Inflammatory macrophage (primary cell): ENCODE measurements at regions not wholly inside any gene's neighbourhood (a gene's known extent, or its start where the extent isn't known, plus 50 kb on each side); places are given as distances from the start of the nearest gene placed in this dataset.
"Not testable (repeated sequence)": the region's sequence is repeated elsewhere in the genome, so short reads cannot be mapped to it uniquely, and the experiment has no call there.

Source experiments
- DNase-seq, 2 donors: peaks; one replicate each; pipeline ENCODE4 v3.0.0-alpha.2; 2020 to 2022

DNA sequence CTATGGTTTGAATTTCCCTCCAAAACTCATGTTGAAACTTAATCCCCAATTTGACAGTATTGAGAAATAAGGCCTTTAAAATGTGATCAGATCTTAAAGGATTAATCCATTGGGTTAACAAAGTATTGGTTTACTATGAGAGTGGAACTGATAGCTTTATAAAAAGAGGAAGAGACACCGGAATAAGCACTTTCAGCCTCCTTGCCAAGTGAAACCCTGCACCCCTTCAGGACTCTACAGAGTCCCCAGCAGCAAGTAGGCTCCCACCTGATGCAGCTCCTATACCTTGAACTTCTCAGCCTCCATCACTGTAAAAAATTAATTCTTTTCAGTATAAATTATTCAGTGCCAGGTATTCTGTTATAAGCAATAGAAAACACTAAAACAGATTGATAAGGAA is 348.3 kb downstream of the CGGBP1 start:
- DNase-seq, result no peak

DNA sequence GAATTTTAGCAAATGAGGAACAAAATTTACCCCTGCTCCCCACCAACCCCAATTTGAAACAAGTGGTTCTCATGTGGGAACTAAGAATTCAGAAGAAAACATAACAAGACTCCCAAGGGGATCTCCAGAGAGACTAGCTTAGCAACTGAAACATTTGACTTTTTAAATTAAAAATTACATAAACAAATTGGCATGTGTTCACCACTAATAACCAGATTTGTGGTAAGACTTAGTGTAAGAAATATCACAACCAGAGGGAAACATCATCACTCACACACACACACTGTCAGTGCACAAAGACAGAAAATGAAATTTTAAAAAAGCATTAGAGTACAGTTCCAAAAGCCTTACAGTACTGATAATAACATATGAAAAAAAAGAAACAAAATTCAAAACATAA is 348.8 kb downstream of the CGGBP1 start:
- no peak for DNase-seq

GRCh38 chr3:87706176-87706575 is 352.6 kb downstream of the CGGBP1 start:
- peak; percentile 71 to 90 for DNase-seq

DNA sequence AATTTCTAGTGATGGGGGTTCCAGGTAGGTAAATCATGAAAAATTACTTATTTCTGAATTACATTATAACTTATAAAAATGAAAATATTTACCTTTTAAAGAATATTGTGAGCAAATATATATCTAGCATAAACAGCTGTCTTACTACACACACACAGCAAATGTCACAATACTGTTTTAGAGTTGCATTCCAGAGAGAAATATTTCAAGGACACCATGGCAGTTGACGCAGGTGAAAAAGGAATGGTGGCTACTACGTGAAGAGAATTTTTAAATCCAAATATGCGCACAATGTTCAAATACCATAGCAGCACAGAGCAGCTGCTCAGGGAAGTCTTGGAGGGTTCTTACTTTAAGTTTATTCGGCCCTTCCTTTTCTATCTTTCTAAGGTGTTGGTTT is 356.2 kb downstream of the CGGBP1 start:
- no peak for DNase-seq

GRCh38 chr3:87696124-87697013 is 362.4 kb downstream of the CGGBP1 start:
- DNase-seq, result no peak

- no peak for DNase-seq
Observed at GRCh38 chr3:87694678-87695077, 364.1 kb downstream of the CGGBP1 start.

- no peak for DNase-seq
Observed at GRCh38 chr3:87691109-87691508, 367.7 kb downstream of the CGGBP1 start.

- DNase-seq, result not testable (repeated sequence)
Observed at GRCh38 chr3:87678984-87679660, 379.7 kb downstream of the CGGBP1 start.

- peak in 1 of 2 donors; percentile 36 for DNase-seq
Observed at GRCh38 chr3:87674397-87675161, 384.2 kb downstream of the CGGBP1 start.

DNA sequence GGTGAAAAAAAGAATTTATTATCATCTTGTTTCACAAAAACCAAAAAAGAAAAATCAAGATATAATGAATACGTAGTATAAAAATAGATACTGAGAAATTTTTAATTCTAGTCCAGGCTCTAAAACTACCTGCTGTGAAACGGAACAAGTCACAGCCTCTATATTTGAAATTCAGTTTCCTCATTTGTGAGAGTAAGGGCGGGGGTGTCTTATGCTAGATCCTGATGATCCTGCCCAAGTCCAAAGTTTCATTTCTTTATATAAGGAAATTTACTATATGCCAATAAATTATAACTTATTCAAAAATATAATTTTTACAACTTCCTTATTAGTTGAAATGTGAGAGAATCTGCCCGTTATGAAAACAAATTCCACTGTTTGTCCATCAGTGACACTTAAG is 385.7 kb downstream of the CGGBP1 start:
- DNase-seq, result no peak

GRCh38 chr3:87654184-87654583 is 377.8 kb upstream of the POU1F1 start:
- DNase-seq, result no peak

- DNase-seq, result not testable (repeated sequence)
Observed at GRCh38 chr3:87653138-87653537, 376.8 kb upstream of the POU1F1 start.

DNA sequence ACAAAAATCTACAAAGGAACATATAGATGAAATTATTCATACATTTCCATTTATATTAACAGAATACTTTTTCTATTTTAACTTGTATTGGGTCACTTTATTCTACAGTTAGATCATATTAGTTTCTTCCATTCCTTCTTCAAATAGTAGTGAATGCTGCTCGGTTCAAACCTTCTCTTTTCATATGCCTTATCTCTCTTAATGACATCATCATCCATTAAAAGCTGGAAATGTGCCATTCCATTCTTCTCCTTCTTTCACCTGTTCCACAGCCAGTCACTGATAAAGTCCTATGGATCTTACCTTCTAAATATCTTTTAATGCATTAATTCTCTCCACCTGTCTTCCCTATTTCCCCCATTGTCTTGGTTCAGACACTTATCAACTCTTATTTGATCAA is 358.0 kb upstream of the POU1F1 start:
- no peak for DNase-seq

- DNase-seq, result no peak
Observed at GRCh38 chr3:87627316-87627715, 350.9 kb upstream of the POU1F1 start.

DNA sequence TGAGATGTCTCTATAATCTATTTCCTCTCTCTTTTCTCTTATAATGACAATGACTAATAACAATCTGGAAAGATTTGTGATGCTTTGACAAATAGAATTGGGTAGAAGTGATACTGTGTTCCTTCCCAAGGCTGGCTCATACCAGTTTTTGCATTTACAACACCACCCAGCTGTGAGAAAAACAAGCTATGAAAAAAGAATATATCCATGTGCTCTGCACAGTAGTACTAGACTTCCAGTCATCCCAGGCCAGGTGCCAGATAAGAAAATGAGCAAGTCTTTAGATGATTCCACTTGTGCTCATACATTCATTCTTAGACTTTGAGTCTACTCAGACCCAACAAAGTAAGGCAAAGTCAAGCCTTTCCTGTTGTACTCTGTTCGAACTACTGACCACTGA is 350.2 kb upstream of the POU1F1 start:
- no peak for DNase-seq

- no peak for DNase-seq
Observed at GRCh38 chr3:87625876-87626275, 349.5 kb upstream of the POU1F1 start.

DNA sequence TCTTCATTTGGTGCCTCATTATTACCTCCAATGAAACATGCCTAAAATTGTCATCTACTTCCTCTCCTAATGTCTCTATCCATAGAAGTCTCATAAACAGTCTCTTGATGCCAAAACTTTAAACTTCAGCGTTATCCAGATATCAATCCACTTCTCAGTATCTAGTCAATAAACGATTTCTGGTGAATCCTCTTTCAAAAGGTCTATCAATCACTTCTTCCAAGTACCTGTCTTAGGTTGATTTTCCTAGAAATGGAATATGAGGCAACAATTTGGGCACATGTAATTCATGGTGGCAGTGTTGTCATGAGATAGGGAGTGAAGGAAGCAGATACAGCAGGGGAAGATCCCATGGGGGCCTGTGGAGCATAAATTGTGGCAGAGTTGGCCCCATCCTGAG is 348.5 kb upstream of the POU1F1 start:
- no peak for DNase-seq

- DNase-seq, result no peak
Observed at GRCh38 chr3:87621667-87622066, 345.3 kb upstream of the POU1F1 start.

DNA sequence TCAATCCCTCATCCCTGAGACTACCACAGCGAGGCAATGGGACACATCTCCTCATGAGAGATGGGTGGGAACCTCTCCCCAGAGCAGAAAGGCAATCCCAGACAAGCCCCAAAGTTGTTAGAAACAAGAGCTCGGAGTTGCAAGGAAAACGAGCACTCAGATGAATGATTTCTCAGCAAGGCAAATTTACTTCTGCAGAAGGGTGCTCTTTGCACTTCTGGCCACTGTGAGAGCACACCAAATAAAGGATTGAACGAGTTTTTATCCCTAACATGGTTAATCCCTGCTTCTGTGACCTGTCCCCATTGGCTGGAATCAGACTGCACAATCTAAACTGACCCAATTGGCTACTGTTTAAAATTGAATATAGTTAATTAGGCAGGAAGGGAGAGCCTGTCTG is 339.1 kb upstream of the POU1F1 start:
- no peak for DNase-seq

DNA sequence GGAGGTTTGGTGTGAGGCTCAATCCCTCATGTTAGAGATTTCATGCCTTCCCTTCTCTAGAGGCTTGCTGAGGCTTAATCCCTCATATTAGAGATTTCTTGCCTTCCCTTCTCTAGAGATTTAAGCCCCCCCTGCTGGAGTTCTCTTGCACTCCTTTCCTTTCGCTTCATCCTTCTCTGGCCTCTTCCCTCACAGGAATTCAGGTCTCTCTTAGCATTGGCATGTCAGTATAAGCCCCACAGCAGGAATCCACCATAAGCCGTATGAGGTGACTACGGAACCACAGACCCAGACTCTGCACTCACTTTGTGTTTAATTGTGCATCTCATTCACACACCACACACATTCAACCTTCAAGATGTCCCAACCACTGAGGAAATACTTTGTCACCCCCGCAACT is 338.6 kb upstream of the POU1F1 start:
- no peak for DNase-seq

GRCh38 chr3:87607234-87607633 is 330.9 kb upstream of the POU1F1 start:
- DNase-seq, result no peak

DNA sequence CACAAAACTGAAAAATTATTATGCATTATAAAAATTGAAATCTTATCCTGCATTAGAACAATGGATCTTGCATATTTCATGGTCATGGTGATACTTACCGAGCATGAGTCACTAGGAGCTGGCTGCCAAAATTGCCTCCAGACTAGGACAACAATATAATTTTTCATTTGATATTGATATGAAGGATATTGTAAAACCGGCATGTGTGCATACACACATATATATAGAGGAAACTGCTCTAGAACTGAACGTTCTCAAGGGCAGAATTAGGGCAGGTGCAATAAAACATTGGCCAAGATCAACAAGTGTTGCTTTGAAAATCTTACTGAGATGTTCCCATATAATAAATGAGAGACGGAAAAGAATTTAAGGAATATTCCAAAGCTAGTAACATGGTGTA is 319.4 kb upstream of the POU1F1 start:
- no peak for DNase-seq

DNA sequence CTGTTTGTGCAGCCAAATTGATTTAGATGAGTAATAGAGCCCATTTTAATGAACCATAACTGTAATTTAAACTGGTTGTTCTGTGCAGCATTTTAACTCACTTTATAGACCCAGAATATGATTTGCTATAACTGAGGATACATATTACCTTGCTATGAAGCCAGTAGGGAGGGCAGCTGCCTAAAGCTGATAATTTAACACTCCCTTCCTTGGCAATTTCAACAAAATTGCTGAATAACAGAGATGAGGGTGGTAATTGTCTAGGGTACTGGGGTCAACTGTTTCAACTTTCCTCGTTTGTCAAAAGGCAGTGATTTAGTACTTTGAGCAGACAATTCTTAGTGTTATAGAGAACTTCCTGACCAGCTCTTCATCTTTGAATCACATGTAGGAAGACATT is 304.9 kb upstream of the POU1F1 start:
- DNase-seq, result no peak
